ENCODE measurements at regions not wholly inside any gene's neighbourhood (a gene's known extent, or its start where the extent isn't known, plus 50 kb on each side); places are given as distances from the start of the nearest gene placed in this dataset.

- Histone ChIP-seq H3K27ac (replicated peaks) (no peak overlapping the region), H3K27me3 (ENCODE audit: insufficient read depth, poor library complexity, severe bottlenecking) (no peaks in the 10 kb centered on the region), H3K4me3 (replicated peaks; ENCODE audit: insufficient read depth, low read length) (no peak overlapping the region)
- TF ChIP-seq SPI1 (IDR thresholded peaks at IDR 0.05; ENCODE audit: borderline replicate concordance, low read depth), result no peak
- no peak for TF ChIP-seq GABPA (IDR thresholded peaks at IDR 0.05; ENCODE audit: low read depth)
- no peak for TF ChIP-seq REST (IDR thresholded peaks at IDR 0.05; ENCODE audit: insufficient replicate concordance, low read depth)
- no peak for TF ChIP-seq CTCF (IDR thresholded peaks at IDR 0.05; ENCODE audit: insufficient read depth, low read length)
- TF ChIP-seq POLR2AphosphoS5 (IDR thresholded peaks at IDR 0.05; ENCODE audit: low read depth), result no peak
- no peak for DNase-seq (ENCODE audit: low read depth in 1 of 2, low spot score in 1 of 2)
These were observed 63.4 kb upstream of the CDH11 start for GRCh38 chr16:65185241-65185778.

- no peak for DNase-seq (ENCODE audit: low read depth in 1 of 2, low spot score in 1 of 2)
- H3K4me3 ChIP-seq (replicated peaks; ENCODE audit: insufficient read depth, low read length), result no peak overlapping the region
- TF ChIP-seq SPI1 (IDR thresholded peaks at IDR 0.05; ENCODE audit: borderline replicate concordance, low read depth), result no peak
- TF ChIP-seq POLR2AphosphoS5 (IDR thresholded peaks at IDR 0.05; ENCODE audit: low read depth), result no peak
- no peak for TF ChIP-seq GABPA (IDR thresholded peaks at IDR 0.05; ENCODE audit: low read depth)
- TF ChIP-seq CTCF (IDR thresholded peaks at IDR 0.05; ENCODE audit: insufficient read depth, low read length), result no peak
- no peak for TF ChIP-seq REST (IDR thresholded peaks at IDR 0.05; ENCODE audit: insufficient replicate concordance, low read depth)
- H3K27me3 ChIP-seq (ENCODE audit: insufficient read depth, poor library complexity, severe bottlenecking), result no peaks in the 10 kb centered on the region
- no peak overlapping the region for H3K27ac ChIP-seq (replicated peaks)
These were observed 59.3 kb upstream of the CDH11 start for GRCh38 chr16:65181071-65181561.

DNA sequence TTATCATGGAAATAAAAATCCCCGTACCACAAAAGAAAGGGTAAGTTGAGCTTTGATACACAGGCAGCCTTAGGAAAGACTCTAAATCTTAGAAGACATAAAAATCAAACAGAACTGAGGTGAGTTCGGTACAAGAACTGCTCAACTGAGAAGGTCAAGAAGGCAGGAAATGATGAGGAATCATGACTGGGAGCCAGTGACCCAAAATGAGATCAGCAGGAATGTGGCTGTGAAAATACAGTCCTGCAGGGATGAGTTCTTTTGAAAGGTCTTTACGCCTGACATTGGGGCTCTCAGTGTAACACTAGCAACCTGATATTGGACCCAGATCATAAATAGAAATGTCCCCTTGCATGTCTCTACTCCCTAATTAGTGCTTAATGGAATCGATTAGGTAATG is 56.3 kb upstream of the CDH11 start:
- no peak for DNase-seq (ENCODE audit: low read depth in 1 of 2, low spot score in 1 of 2)
- TF ChIP-seq POLR2AphosphoS5 (IDR thresholded peaks at IDR 0.05; ENCODE audit: low read depth) (no peak), REST (IDR thresholded peaks at IDR 0.05; ENCODE audit: insufficient replicate concordance, low read depth) (no peak), SPI1 (IDR thresholded peaks at IDR 0.05; ENCODE audit: borderline replicate concordance, low read depth) (no peak), GABPA (IDR thresholded peaks at IDR 0.05; ENCODE audit: low read depth) (no peak), CTCF (IDR thresholded peaks at IDR 0.05; ENCODE audit: insufficient read depth, low read length) (no peak)
- Histone ChIP-seq H3K27me3 (ENCODE audit: insufficient read depth, poor library complexity, severe bottlenecking) (no peaks in the 10 kb centered on the region), H3K27ac (replicated peaks) (no peak overlapping the region), H3K4me3 (replicated peaks; ENCODE audit: insufficient read depth, low read length) (no peak overlapping the region)
